AG09309 (cell line): ENCODE measurements at regions not wholly inside any gene's neighbourhood (a gene's known extent, or its start where the extent isn't known, plus 50 kb on each side); places are given as distances from the start of the nearest gene placed in this dataset.

ENCODE experiments used
- DNase-seq: peaks from one replicate; pipeline ENCODE4 v3.0.0-alpha.2; 2010; ENCODE audit warnings: low read depth
- H3K4me3 ChIP-seq: 2 replicates; pipeline ENCODE4 v1.5.1; 2011; ENCODE audit warnings: mild to moderate bottlenecking, low read depth, low read length, moderate library complexity; ENCODE audit not compliant: control insufficient read depth
- CTCF ChIP-seq: IDR thresholded peaks from 2 replicates; pipeline ENCODE4 v1.5.1; 2011; ENCODE audit warnings: mild to moderate bottlenecking, low read depth, low read length, inconsistent platforms; ENCODE audit not compliant: insufficient read depth, control insufficient read depth; ENCODE audit errors: missing control alignments

DNA sequence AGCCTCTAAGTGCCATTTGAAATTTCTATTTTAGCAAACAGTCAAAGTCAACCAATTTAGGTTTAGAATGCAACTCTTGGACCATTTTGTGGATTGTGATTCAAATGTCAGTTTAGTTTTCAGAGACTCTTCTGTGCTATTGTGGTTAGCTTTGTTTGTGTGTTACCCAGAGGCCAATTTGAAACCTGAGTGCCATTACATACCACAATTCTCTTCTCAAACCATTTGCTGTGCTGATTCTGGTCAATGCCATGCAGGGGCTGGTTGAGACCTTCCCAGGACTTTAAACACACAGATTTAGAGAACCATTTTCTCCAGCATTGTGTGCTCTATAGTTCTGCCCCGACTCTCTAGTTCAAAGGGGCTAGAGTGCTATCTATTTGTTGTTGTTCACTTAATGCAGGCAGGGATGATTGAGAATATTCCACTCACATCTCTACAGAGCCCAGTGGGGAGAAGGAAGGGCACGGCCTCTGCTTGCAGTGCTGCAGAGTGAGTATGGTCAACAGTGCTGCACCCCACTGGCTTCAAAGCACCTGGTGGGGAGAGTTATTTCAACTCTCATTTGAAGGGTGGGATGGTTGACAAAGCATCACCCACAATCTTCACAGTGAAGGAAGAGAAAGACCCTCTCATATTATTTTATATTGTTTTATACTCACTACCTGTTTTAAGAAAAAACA lies 738.2 kb downstream of the COL12A1 start:
- DNase-seq: no peak
- no peak overlapping the region for H3K4me3 ChIP-seq
- TF ChIP-seq CTCF: no peak

DNA sequence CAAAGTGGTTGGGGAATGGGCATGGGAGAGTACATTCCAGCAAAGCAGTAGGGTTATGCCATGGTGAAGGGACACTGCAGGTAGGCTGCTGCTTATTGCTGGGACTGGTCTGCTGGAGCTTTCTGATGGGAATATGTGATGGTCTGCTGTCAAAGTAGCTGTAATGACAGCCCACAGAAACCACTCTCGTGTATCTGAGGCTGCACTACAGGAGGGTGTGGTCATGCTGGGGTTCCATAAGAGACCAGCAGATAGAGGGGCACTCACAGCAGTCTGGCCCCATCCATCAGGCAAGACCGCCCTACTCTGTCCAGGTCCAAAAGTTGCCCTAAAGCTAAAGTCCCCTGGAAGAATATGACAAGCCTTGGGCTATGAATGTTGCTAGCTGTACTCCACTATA lies 739.3 kb downstream of the COL12A1 start:
- H3K4me3 ChIP-seq: no peak overlapping the region
- TF ChIP-seq CTCF: no peak
- DNase-seq: no peak

DNA sequence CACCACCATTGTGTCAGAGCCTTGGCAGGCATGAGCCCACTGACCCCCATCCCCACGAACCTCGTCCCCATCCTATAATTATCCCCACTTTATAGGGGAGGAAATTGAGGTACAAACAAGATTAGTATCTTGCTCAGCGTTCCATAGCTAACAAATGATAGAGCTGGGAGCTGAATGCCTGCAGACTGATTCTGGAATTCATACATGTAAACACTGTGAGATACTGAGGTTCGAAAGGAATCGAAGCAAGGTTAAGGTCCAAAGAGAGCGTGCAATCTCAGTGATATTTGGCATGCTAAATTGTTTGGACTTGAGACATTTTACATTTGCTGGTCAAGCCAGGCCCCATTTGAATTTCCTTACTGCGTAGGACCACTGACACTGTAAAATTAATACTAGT lies 746.6 kb downstream of the COL12A1 start:
- H3K4me3 ChIP-seq: no peak overlapping the region
- no peak for DNase-seq
- TF ChIP-seq CTCF: no peak

GRCh38 chr6:74458536-74458935 lies 747.3 kb downstream of the COL12A1 start:
- no peak for TF ChIP-seq CTCF
- DNase-seq: no peak
- H3K4me3 ChIP-seq: no peak overlapping the region

GRCh38 chr6:74455786-74456185 lies 750.1 kb downstream of the COL12A1 start:
- DNase-seq: no peak
- no peak for TF ChIP-seq CTCF
- H3K4me3 ChIP-seq: no peak overlapping the region

- no peak overlapping the region for H3K4me3 ChIP-seq
- no peak for TF ChIP-seq CTCF
- DNase-seq: no peak
These were observed 753.9 kb downstream of the COL12A1 start for GRCh38 chr6:74451953-74452352.
